ENCODE measurements at regions not wholly inside any gene's neighbourhood (a gene's known extent, or its start where the extent isn't known, plus 50 kb on each side); places are given as distances from the start of the nearest gene placed in this dataset.

GRCh38 chr4:136336479-136336878 is 1195.8 kb downstream of the PCDH18 start:
- TF ChIP-seq CTCF (IDR thresholded peaks at IDR 0.05; ENCODE audit: low read length): no peak
- TF ChIP-seq EZH2 (IDR thresholded peaks at IDR 0.05; ENCODE audit: borderline replicate concordance, low read length): no peak

All from OCI-LY1 (cell line).